SU-DHL-6 (cell line): ENCODE measurements at regions not wholly inside any gene's neighbourhood (a gene's known extent, or its start where the extent isn't known, plus 50 kb on each side); places are given as distances from the start of the nearest gene placed in this dataset.

ENCODE experiments used
- H2AFZ ChIP-seq: fragments of 200-600 bp; sonication (generic); 2 replicates; pipeline ENCODE4 v1.6.1; 2014; ENCODE audit warnings: low read depth, mild to moderate bottlenecking, moderate library complexity, mixed read lengths, antibody characterized with exemption, low read length; ENCODE audit not compliant: severe bottlenecking
- H3F3A ChIP-seq: fragments of 200-600 bp; shearing (Covaris generic); 2 replicates; pipeline ENCODE4 v1.6.0; 2016; ENCODE audit warnings: antibody characterized with exemption, mild to moderate bottlenecking; ENCODE audit not compliant: insufficient read depth
- H3K27ac ChIP-seq: fragments of 200-600 bp; sonication (generic); 2 replicates; pipeline ENCODE4 v1.5.1; 2016; ENCODE audit warnings: low read depth, mild to moderate bottlenecking, low read length, moderate library complexity, mixed read lengths
- H3K27me3 ChIP-seq: fragments of 200-600 bp; sonication (generic), shearing (Covaris generic); 2 replicates; pipeline ENCODE4 v1.6.0; 2014; ENCODE audit warnings: mild to moderate bottlenecking, low read length
- H3K36me3 ChIP-seq: fragments of 200-600 bp; sonication (generic); 2 replicates; pipeline ENCODE4 v1.6.1; 2014; ENCODE audit warnings: mild to moderate bottlenecking, low read length, mixed read lengths
- H3K4me2 ChIP-seq: fragments of 300-600, 200-600 bp; shearing (Covaris generic), sonication (generic); 2 replicates; pipeline ENCODE4 v1.6.0; 2014; ENCODE audit warnings: low read length, low read depth, mild to moderate bottlenecking; ENCODE audit not compliant: poor library complexity, severe bottlenecking
- H3K4me3 ChIP-seq: fragments of 200-600 bp; sonication (generic); 2 replicates; pipeline ENCODE4 v1.5.1; 2014; ENCODE audit warnings: antibody characterized with exemption, low read length, mild to moderate bottlenecking, mixed read lengths; ENCODE audit not compliant: insufficient read depth, poor library complexity, severe bottlenecking
- H3K79me2 ChIP-seq: fragments of 200-600 bp; sonication (generic); 2 replicates; pipeline ENCODE4 v1.6.1; 2014; ENCODE audit warnings: mild to moderate bottlenecking, low read length, moderate library complexity; ENCODE audit not compliant: insufficient read depth
- H3K9ac ChIP-seq: fragments of 200-600 bp; sonication (generic); 2 replicates; pipeline ENCODE4 v1.7.0; 2014; ENCODE audit warnings: mild to moderate bottlenecking, low read length
- H3K9me2 ChIP-seq: fragments of 200-600 bp; sonication (generic); replicated peaks from 2 replicates; pipeline ENCODE4 v1.6.1; 2014; ENCODE audit warnings: low read length; ENCODE audit not compliant: insufficient read depth
- H3K9me3 ChIP-seq: fragments of 200-600 bp; sonication (generic); 2 replicates; pipeline ENCODE4 v1.6.1; 2014; ENCODE audit warnings: low read length, mixed read lengths; ENCODE audit not compliant: insufficient read depth
- H4K20me1 ChIP-seq: fragments of 200-600 bp; sonication (generic); 2 replicates; pipeline ENCODE4 v1.6.1; 2014; ENCODE audit warnings: low read depth, mild to moderate bottlenecking, antibody characterized with exemption, low read length, moderate library complexity, mixed read lengths
- EZH2phosphoT487 ChIP-seq: fragments of 200-600 bp; sonication (generic), shearing (Covaris generic); conservative IDR thresholded peaks from 2 replicates; pipeline ENCODE4 v1.6.1; 2018; ENCODE audit warnings: mild to moderate bottlenecking, antibody characterized with exemption, low read length, moderate library complexity, mixed read lengths
- TF ChIP-seq, protein P1 (sequence below): fragments of 200-600 bp; sonication (generic); IDR thresholded peaks from one replicate; pipeline ENCODE4 v1.5.1; 2017; ENCODE audit warnings: antibody characterized with exemption, mild to moderate bottlenecking, low read length, moderate library complexity; ENCODE audit not compliant: insufficient read depth, poor library complexity, severe bottlenecking

DNA sequence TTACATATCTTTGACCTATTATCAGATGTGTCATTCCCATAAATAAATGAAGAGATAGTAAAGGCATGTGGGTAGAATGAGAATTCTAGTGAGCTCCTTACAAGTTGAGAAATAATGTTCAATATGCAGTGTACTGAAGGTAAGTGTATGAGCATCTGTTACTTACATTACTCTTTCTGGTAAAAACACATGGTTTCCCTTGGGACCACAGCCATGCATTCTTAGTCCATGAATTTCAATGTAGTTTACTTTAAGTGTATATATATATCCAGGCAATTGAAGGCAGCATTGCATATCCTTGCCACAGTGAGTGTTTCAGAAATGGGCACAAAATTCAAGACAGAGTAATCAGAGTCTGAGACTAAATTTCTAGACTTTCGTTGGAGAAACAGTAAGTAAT is 277.2 kb downstream of the CXXC4 start:
- H3K4me3 ChIP-seq: no peak overlapping the region
- H3K9me3 ChIP-seq: no peaks in the 10 kb centered on the region
- TF ChIP-seq EZH2phosphoT487: no peak
- TF ChIP-seq, protein P1, sequence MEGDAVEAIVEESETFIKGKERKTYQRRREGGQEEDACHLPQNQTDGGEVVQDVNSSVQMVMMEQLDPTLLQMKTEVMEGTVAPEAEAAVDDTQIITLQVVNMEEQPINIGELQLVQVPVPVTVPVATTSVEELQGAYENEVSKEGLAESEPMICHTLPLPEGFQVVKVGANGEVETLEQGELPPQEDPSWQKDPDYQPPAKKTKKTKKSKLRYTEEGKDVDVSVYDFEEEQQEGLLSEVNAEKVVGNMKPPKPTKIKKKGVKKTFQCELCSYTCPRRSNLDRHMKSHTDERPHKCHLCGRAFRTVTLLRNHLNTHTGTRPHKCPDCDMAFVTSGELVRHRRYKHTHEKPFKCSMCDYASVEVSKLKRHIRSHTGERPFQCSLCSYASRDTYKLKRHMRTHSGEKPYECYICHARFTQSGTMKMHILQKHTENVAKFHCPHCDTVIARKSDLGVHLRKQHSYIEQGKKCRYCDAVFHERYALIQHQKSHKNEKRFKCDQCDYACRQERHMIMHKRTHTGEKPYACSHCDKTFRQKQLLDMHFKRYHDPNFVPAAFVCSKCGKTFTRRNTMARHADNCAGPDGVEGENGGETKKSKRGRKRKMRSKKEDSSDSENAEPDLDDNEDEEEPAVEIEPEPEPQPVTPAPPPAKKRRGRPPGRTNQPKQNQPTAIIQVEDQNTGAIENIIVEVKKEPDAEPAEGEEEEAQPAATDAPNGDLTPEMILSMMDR: no peak

GRCh38 chr4:104211657-104212056 is 283.0 kb downstream of the CXXC4 start:
- Histone ChIP-seq H3K36me3 (no peaks in the 10 kb centered on the region), H3K79me2 (no peaks in the 10 kb centered on the region), H3F3A (no peaks in the 10 kb centered on the region), H3K9me2 (no peaks in the 10 kb centered on the region), H3K9ac (no peak overlapping the region), H4K20me1 (no peaks in the 10 kb centered on the region), H3K4me3 (no peak overlapping the region), H3K27ac (no peak overlapping the region), H2AFZ (no peak overlapping the region), H3K4me2 (no peak overlapping the region), H3K27me3 (no peaks in the 10 kb centered on the region), H3K9me3 (no peaks in the 10 kb centered on the region)
- TF ChIP-seq, protein P1: no peak
- TF ChIP-seq EZH2phosphoT487: no peak

More for the DNA sequence above, 277.2 kb downstream of the CXXC4 start:
- no peaks in the 10 kb centered on the region for H3K36me3 ChIP-seq
- no peak overlapping the region for H3K27ac ChIP-seq
- H2AFZ ChIP-seq: no peak overlapping the region
- no peaks in the 10 kb centered on the region for H3K79me2 ChIP-seq
- H4K20me1 ChIP-seq: no peaks in the 10 kb centered on the region
- H3K4me2 ChIP-seq: no peak overlapping the region
- H3F3A ChIP-seq: no peaks in the 10 kb centered on the region
- no peaks in the 10 kb centered on the region for H3K9me2 ChIP-seq
- no peak overlapping the region for H3K9ac ChIP-seq
- no peaks in the 10 kb centered on the region for H3K27me3 ChIP-seq

DNA sequence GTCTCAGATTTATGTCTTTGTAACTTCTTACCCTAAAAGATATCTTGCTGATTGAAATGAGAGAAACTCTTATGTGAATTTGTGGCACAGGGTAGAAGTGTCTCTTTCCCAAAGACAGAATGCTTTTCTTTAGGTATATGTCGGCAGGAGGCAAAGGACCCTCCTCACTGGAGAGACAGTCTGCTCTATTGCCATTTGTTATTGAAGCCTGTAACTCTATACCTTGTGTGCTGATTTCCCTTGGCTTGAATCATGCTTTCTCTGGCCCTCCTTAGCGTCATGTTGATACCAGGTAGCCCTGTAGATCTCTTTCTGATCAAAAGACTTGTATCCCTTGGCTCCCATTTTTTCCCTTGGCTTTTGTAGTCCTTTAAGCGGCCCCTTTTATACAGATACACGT is 284.3 kb downstream of the CXXC4 start:
- H3K36me3 ChIP-seq: no peaks in the 10 kb centered on the region
- no peaks in the 10 kb centered on the region for H3K9me3 ChIP-seq
- no peak overlapping the region for H3K4me3 ChIP-seq
- TF ChIP-seq, protein P1: no peak
- TF ChIP-seq EZH2phosphoT487: no peak
- no peaks in the 10 kb centered on the region for H4K20me1 ChIP-seq
- no peak overlapping the region for H3K27ac ChIP-seq
- H3K9me2 ChIP-seq: no peaks in the 10 kb centered on the region
- no peaks in the 10 kb centered on the region for H3K79me2 ChIP-seq
- no peaks in the 10 kb centered on the region for H3K27me3 ChIP-seq
- no peak overlapping the region for H3K9ac ChIP-seq
- H3K4me2 ChIP-seq: no peak overlapping the region
- H2AFZ ChIP-seq: no peak overlapping the region
- H3F3A ChIP-seq: no peaks in the 10 kb centered on the region

- H3K4me3 ChIP-seq: no peak overlapping the region
- no peaks in the 10 kb centered on the region for H3K36me3 ChIP-seq
- no peaks in the 10 kb centered on the region for H3K9me3 ChIP-seq
- no peak overlapping the region for H2AFZ ChIP-seq
- TF ChIP-seq EZH2phosphoT487: no peak
- TF ChIP-seq, protein P1: no peak
- H3K27me3 ChIP-seq: no peaks in the 10 kb centered on the region
- H3K9ac ChIP-seq: no peak overlapping the region
- no peak overlapping the region for H3K4me2 ChIP-seq
- no peak overlapping the region for H3K27ac ChIP-seq
- no peaks in the 10 kb centered on the region for H3K9me2 ChIP-seq
- H4K20me1 ChIP-seq: no peaks in the 10 kb centered on the region
- no peaks in the 10 kb centered on the region for H3K79me2 ChIP-seq
- no peaks in the 10 kb centered on the region for H3F3A ChIP-seq
These were observed 287.9 kb downstream of the CXXC4 start for GRCh38 chr4:104206784-104207183.
